GM21737 (cell line): ENCODE measurements at regions not wholly inside any gene's neighbourhood (a gene's known extent, or its start where the extent isn't known, plus 50 kb on each side); places are given as distances from the start of the nearest gene placed in this dataset.

Experiments
- ATAC-seq: cut with Tn5 transposase; IDR thresholded peaks from one replicate; pipeline ENCODE4 v1.9.1; 2021; ENCODE audit warnings: mild to moderate bottlenecking, moderate library complexity; ENCODE audit not compliant: unreplicated experiment

- ATAC-seq: no peak
Measured at GRCh38 chr2:13919981-13920382, 712.5 kb upstream of the LRATD1 start.

GRCh38 chr2:13921245-13921644, 711.3 kb upstream of the LRATD1 start:
- ATAC-seq: no peak

GRCh38 chr2:13923823-13924222, 708.7 kb upstream of the LRATD1 start:
- no peak for ATAC-seq

GRCh38 chr2:13942111-13942510, 690.4 kb upstream of the LRATD1 start:
- no peak for ATAC-seq

- no peak for ATAC-seq
Measured at GRCh38 chr2:13950761-13951160, 681.8 kb upstream of the LRATD1 start.

- ATAC-seq: no peak
Measured at GRCh38 chr2:13968811-13969210, 663.7 kb upstream of the LRATD1 start.

- ATAC-seq: no peak
Measured at GRCh38 chr2:13986119-13986720, 646.3 kb upstream of the LRATD1 start.

- ATAC-seq: no peak
Measured at GRCh38 chr2:13996527-13996926, 636.0 kb upstream of the LRATD1 start.

- ATAC-seq: no peak
Measured at GRCh38 chr2:14011190-14011589, 621.3 kb upstream of the LRATD1 start.

- no peak for ATAC-seq
Measured at GRCh38 chr2:14015113-14015630, 617.3 kb upstream of the LRATD1 start.

GRCh38 chr2:14016289-14016955, 616.1 kb upstream of the LRATD1 start:
- ATAC-seq: no peak

- no peak for ATAC-seq
Measured at GRCh38 chr2:14018620-14019019, 613.9 kb upstream of the LRATD1 start.

- ATAC-seq: no peak
Measured at GRCh38 chr2:14023558-14023957, 609.0 kb upstream of the LRATD1 start.

GRCh38 chr2:14039134-14039533, 593.4 kb upstream of the LRATD1 start:
- no peak for ATAC-seq

- no peak for ATAC-seq
Measured at GRCh38 chr2:14047491-14047890, 585.0 kb upstream of the LRATD1 start.

GRCh38 chr2:14051401-14051800, 581.1 kb upstream of the LRATD1 start:
- no peak for ATAC-seq

GRCh38 chr2:14053105-14053504, 579.4 kb upstream of the LRATD1 start:
- no peak for ATAC-seq

GRCh38 chr2:14064346-14064745, 568.2 kb upstream of the LRATD1 start:
- ATAC-seq: no peak

GRCh38 chr2:14072338-14072737, 560.2 kb upstream of the LRATD1 start:
- no peak for ATAC-seq

- no peak for ATAC-seq
Measured at GRCh38 chr2:14074691-14075090, 557.8 kb upstream of the LRATD1 start.

- no peak for ATAC-seq
Measured at GRCh38 chr2:14079576-14079975, 552.9 kb upstream of the LRATD1 start.

GRCh38 chr2:14081521-14081920, 551.0 kb upstream of the LRATD1 start:
- ATAC-seq: no peak

- ATAC-seq: no peak
Measured at GRCh38 chr2:14082640-14083039, 549.9 kb upstream of the LRATD1 start.
